ENCODE measurements at regions not wholly inside any gene's neighbourhood (a gene's known extent, or its start where the extent isn't known, plus 50 kb on each side); places are given as distances from the start of the nearest gene placed in this dataset.

GRCh38 chr18:27762054-27762453, 414.9 kb downstream of the CDH2 start (continued):
- TF ChIP-seq, protein P1, sequence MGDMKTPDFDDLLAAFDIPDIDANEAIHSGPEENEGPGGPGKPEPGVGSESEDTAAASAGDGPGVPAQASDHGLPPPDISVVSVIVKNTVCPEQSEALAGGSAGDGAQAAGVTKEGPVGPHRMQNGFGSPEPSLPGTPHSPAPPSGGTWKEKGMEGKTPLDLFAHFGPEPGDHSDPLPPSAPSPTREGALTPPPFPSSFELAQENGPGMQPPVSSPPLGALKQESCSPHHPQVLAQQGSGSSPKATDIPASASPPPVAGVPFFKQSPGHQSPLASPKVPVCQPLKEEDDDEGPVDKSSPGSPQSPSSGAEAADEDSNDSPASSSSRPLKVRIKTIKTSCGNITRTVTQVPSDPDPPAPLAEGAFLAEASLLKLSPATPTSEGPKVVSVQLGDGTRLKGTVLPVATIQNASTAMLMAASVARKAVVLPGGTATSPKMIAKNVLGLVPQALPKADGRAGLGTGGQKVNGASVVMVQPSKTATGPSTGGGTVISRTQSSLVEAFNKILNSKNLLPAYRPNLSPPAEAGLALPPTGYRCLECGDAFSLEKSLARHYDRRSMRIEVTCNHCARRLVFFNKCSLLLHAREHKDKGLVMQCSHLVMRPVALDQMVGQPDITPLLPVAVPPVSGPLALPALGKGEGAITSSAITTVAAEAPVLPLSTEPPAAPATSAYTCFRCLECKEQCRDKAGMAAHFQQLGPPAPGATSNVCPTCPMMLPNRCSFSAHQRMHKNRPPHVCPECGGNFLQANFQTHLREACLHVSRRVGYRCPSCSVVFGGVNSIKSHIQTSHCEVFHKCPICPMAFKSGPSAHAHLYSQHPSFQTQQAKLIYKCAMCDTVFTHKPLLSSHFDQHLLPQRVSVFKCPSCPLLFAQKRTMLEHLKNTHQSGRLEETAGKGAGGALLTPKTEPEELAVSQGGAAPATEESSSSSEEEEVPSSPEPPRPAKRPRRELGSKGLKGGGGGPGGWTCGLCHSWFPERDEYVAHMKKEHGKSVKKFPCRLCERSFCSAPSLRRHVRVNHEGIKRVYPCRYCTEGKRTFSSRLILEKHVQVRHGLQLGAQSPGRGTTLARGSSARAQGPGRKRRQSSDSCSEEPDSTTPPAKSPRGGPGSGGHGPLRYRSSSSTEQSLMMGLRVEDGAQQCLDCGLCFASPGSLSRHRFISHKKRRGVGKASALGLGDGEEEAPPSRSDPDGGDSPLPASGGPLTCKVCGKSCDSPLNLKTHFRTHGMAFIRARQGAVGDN (IDR thresholded peaks at IDR 0.05), result no peak
- TF ChIP-seq ZNF592 (IDR thresholded peaks at IDR 0.05), result no peak
- no peak for TF ChIP-seq CBX3 (IDR thresholded peaks at IDR 0.05; ENCODE audit: borderline replicate concordance, low read depth)
- TF ChIP-seq CHD1 (IDR thresholded peaks at IDR 0.05; ENCODE audit: low read depth, low read length), result no peak
- TF ChIP-seq RELB (IDR thresholded peaks at IDR 0.05; ENCODE audit: low read depth), result no peak
- TF ChIP-seq ZZZ3 (IDR thresholded peaks at IDR 0.05; ENCODE audit: control insufficient read depth, insufficient read length, low read depth), result no peak

All from GM12878 (cell line).